HG03354 (cell line): ENCODE measurements at regions not wholly inside any gene's neighbourhood (a gene's known extent, or its start where the extent isn't known, plus 50 kb on each side); places are given as distances from the start of the nearest gene placed in this dataset.

ENCODE experiments used
- ATAC-seq: cut with Tn5 transposase; IDR thresholded peaks from one replicate; pipeline ENCODE4 v1.9.1; 2021; ENCODE audit warnings: mild to moderate bottlenecking; ENCODE audit not compliant: unreplicated experiment, poor library complexity, severe bottlenecking

DNA sequence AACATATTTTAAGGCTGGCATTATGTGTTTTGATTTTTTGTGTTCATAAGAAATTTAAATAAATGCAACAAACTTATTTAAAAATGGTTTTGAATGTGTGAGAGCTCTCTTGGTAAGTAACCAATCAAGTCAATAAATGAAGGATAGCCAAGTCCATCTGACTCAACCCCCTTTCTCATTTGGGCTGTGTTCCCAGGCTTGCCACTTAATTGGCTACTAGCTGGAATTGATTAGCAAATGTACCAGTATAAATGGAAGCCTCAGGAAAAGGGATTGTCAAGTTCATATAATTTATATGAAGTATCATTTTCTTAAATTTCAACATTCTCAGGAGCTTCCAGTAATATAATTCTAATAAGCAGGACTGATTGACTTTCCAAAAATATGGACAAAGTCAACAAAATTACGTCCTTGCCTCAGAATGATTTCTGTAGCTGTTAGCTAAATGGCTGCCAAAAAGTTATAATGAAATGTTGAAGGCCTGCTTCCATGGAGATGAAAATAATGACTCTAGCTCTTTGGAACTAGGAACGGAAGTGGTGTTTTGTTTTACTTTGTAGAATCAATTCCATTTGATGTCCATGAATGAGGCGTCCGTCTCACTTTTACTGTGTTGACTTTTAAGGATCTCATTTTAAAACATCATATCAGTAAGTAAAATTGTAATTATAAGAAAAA, 614.9 kb downstream of the CDH26 start:
- no peak for ATAC-seq

GRCh38 chr20:60576236-60576635, 618.0 kb downstream of the CDH26 start:
- ATAC-seq: no peak

GRCh38 chr20:60579941-60580515, 621.8 kb downstream of the CDH26 start:
- no peak for ATAC-seq

- ATAC-seq: no peak
Observed at GRCh38 chr20:60581606-60582115, 623.4 kb downstream of the CDH26 start.

DNA sequence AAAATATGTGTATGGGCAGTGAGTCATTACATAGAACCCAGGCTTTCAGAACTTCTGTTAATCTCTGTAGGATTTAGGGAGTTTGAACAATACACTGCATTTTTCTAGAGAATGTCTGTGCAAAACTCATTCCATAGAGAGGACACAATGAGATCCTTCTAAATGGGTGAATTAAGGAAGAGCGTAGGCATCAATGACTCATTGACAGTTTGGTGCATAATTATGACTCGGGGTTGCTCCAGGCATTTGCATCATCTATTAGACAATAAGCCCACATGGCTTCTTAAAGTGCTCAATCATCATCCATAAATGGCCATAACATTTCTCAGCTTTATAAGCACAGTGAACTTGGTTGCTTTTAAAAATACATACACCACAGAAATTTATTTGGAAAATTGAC, 625.5 kb downstream of the CDH26 start:
- no peak for ATAC-seq

DNA sequence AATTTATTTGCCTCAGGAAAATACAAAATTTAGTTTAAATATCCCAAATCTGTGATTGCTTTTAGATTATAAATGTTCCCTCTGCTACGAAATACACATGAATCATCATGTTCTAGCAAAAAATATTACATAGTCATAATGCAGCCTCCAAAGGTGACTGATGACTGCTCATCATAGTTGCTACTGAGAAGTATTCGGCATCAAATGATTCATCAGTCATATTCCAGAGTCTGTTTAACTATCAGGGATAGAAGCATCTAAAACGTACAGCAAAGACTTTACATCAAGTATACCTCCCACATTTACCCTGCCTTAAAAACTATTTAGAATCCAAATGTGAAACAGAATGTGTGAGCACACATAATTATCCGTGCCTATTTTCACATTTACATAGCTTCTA, 626.0 kb downstream of the CDH26 start:
- ATAC-seq: no peak

GRCh38 chr20:60585651-60586050, 627.4 kb downstream of the CDH26 start:
- no peak for ATAC-seq

GRCh38 chr20:60586269-60587050, 628.2 kb downstream of the CDH26 start:
- ATAC-seq: no peak

DNA sequence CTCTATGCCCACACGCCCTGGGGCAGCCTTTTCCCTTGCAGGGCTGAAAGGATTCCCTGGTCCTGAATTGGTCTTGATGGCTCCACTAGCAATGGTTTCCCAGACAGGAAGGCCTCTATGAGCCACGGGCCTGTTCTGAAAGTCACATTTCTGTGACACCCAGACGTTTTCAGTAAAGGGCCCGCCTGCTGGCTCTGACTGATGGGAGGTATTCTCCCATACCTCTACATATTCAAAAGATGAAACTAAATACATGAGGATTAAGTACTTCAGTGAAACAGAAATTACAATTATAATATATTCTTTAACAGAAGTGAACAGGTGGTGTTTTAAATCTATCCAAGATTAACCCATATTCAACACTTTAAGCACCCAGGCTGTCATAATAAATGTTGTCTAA, 629.8 kb downstream of the CDH26 start:
- ATAC-seq: no peak

- no peak for ATAC-seq
Observed at GRCh38 chr20:60589623-60590022, 631.4 kb downstream of the CDH26 start.

DNA sequence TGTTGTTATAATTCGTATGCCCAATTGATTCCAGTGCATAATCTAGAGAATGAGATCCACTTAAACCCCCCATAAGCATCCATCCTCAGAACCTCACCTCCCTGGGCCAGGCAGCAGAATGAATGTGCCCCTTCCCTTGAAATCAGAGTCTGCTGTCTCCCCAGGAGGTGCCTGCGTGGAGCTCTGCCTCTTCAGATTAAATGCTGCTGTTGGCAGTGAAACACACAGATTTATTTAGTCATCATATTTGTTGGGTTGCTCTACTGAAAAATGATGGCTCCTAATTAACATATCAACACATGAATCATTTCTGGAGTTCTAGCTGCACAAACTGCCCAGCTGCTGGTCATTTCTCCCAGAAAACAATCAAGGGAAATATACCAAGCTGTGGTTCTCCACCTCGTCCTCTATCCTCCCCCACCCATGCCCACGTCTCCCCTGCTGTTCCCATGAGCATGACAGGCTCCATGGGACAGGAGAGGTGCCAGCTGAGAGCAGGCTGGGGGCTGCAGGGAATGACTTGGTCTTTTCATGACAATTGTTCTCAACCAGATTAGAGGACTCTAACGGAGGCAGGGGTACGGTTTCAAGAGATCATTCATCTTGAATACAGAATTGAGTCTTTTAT, 633.1 kb downstream of the CDH26 start:
- ATAC-seq: no peak

DNA sequence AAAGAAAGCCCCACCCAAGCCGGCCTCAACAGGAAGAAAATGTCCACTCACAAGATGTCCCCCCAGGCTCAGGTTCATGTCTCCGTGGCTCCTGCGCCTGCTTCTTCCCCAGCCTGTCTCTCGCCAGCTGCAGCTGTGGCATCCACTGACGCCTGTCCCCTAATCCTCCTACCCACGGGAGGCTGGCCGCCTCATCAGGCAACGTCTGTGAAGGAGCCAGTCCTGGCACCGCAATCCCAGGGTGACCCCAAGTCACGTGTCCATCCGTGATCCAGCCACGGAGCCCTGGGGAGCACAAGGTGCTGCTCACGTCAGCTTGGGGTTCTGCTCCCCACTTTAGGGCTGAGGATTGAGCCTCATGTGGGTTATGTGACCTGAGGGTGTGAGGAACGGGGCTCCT, 640.3 kb downstream of the CDH26 start:
- no peak for ATAC-seq

GRCh38 chr20:60599381-60599780, 641.2 kb downstream of the CDH26 start:
- no peak for ATAC-seq

GRCh38 chr20:60600036-60600435, 641.8 kb downstream of the CDH26 start:
- ATAC-seq: no peak

DNA sequence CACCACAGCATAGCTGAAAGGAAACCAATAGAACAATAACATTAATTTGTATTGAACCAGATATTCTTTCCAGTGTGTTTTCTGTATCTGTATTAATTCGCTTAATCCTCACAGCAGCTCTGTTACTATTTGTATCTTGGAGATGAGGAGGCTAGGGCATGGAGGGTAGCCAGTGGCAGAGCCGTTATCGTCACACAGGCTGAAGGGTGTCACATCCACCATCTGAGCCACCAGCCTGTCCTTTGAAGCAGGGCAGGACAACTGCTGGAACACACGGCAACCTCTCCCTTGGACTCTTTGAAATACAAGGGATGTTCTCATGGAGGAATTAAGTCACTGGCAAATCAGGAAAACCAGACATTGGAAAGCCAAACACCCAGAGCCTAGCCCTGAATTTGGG, 628.0 kb upstream of the CDH4 start:
- ATAC-seq: no peak

GRCh38 chr20:60627751-60628565, 624.1 kb upstream of the CDH4 start:
- ATAC-seq: no peak

DNA sequence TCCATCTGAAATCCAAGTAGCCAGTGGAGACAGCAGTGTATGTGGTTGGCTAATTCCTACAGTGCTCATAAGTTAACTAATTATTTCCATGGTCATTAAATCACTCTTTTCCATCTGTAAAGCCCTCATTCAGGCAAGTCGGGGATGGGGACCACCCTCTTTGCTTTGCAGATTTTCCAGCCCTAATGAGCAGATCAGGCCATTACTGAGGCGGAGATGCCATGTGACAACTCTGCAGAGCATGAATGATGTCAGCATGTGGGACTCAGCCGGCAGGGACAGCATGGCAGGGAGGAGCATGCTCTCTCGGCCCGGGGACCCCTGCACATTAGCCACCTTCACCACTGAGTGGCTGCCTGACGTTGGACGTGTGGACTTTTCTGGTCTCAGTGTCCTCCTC, 623.3 kb upstream of the CDH4 start:
- ATAC-seq: no peak

- no peak for ATAC-seq
Observed at GRCh38 chr20:60629206-60629605, 622.9 kb upstream of the CDH4 start.

DNA sequence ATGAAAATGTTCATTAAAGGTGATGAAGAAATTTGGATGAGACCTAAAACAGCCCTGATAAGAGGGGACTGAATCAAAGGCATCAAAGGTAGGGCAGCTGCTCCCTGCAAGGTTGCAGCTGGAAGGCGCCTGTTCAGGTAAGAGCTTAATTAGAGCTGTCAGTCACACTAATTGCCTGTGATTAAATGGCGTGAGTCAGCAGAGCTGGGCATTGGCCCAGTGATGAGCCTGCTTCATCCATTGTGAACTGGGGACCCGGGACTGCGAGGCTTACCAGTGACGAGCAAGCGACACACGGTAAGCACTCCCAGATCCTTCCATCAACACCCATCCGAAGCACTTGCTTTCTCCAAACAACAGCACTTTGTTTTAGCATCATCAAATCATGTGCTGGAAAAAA, 621.5 kb upstream of the CDH4 start:
- no peak for ATAC-seq
